Astrocyte of the spinal cord (primary cell): ENCODE measurements at regions not wholly inside any gene's neighbourhood (a gene's known extent, or its start where the extent isn't known, plus 50 kb on each side); places are given as distances from the start of the nearest gene placed in this dataset.
A peak's percentile ranks its signal among the peaks of the same experiment; 100 is the strongest.

Source experiments
- DNase-seq: peaks from one replicate; pipeline ENCODE4 v3.0.0; 2011; ENCODE audit warnings: low read depth, low spot score
- H3K4me3 ChIP-seq: 2 replicates; pipeline ENCODE4 v1.5.1; 2011; ENCODE audit warnings: low read depth, mild to moderate bottlenecking, low read length, moderate library complexity
- in situ Hi-C: cut with HindIII; loops from 2 replicates; pipeline ENCODE4 v1.10.0; 2017; ENCODE audit warnings: low sequenced_read_pairs
- TF ChIP-seq, protein P1 (sequence below): IDR thresholded peaks from 2 replicates; pipeline ENCODE4 v1.5.1; 2012; ENCODE audit warnings: low read depth, mild to moderate bottlenecking, low read length, inconsistent platforms

DNA sequence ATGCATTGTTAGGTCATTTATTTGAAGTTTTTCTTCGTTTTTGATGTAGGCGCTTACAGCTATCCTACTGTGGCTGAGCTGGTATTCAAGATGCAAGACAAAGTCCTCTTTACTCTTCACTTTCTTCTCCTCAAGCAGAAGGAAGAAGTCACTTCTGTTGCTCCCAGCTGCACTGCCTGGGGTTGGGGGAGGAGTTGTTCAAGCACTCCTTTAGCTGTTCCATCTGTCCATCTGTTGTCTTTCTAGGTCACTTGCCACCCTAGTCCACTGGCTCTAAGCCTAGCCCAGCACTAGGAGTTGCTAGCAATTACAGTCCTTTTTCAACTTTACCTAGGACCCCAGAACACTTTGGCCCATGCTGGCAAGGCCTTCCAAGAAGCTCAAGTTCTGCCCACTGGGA lies 200.6 kb upstream of the RBMS1 start:
- in situ Hi-C loops: no loop called here
- H3K4me3 ChIP-seq: no peak overlapping the region
- TF ChIP-seq, protein P1, sequence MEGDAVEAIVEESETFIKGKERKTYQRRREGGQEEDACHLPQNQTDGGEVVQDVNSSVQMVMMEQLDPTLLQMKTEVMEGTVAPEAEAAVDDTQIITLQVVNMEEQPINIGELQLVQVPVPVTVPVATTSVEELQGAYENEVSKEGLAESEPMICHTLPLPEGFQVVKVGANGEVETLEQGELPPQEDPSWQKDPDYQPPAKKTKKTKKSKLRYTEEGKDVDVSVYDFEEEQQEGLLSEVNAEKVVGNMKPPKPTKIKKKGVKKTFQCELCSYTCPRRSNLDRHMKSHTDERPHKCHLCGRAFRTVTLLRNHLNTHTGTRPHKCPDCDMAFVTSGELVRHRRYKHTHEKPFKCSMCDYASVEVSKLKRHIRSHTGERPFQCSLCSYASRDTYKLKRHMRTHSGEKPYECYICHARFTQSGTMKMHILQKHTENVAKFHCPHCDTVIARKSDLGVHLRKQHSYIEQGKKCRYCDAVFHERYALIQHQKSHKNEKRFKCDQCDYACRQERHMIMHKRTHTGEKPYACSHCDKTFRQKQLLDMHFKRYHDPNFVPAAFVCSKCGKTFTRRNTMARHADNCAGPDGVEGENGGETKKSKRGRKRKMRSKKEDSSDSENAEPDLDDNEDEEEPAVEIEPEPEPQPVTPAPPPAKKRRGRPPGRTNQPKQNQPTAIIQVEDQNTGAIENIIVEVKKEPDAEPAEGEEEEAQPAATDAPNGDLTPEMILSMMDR: no peak
- no peak for DNase-seq

DNA sequence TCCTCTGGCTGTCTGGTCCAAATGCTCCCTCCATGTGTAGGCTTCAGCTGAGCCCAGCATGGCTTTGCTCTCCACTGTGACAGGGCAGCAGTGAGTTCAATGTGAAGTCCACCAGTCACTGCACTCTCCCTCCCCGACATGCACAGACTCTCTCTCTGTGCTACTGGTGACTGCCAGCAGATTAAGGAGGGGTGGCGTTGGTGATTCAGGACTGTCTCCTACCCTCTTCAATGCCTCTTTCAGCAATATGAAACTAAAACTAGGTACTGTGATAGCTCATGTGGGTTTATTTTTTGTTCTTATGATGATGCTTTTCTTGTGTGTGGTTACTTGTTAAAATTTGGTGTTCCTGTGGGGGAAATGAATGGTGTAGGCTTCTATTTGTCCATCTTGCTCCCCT lies 201.0 kb upstream of the RBMS1 start:
- in situ Hi-C loops: no loop called here
- no peak for DNase-seq
- H3K4me3 ChIP-seq: no peak overlapping the region
- TF ChIP-seq, protein P1: no peak

DNA sequence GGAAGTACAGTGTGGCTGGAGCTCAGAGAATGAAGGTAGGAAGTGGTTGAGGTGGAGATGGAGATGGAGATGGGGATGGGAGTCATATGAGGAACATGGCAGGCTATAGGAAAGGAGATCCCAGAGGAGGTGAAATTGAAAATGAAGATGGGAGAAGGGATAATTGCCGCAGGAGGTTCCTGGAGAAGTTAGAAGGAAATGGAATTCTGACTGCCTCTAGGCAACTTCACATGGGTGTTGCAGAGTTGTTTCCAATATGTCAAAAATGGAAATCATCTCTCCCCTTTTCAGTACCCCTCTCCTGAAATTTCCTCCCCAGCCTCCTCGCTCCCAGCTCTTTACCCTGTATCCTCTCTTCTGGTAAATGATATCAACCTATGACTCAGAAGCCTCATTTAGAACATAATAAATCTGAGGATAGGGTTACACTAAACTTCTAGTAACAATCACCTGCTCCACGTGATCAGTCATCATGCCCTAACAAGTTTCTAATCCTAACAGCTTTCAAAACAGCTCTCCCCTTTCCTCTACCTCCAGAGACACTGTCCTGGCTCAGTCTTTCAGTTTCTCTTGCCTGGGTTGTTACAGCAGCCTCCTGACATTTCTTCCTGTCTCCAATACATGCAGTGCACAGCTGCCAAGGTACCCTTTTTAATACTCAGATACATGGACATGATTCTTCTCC lies 201.9 kb upstream of the RBMS1 start:
- TF ChIP-seq, protein P1: no peak
- H3K4me3 ChIP-seq: no peak overlapping the region
- in situ Hi-C loops: no loop called here
- peak; percentile 30 for DNase-seq

DNA sequence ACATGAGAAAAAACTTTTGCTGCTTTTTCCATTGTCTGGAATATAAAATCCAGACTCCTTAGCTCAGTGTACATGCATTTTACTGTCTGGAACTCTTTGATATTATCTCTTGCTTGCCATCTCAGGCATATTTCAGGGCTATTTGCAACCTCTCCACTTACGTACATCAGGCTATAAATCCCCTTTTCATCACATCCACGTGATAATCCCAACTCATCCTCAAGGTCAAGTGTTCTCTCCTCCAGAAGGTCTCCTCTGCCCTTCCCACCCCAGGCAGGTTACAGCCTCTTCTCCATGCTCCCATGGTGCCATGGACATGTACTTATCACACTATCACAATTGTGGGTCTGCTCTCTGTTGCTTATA lies 202.5 kb upstream of the RBMS1 start:
- in situ Hi-C loops: no loop called here
- no peak for DNase-seq
- H3K4me3 ChIP-seq: no peak overlapping the region
- TF ChIP-seq, protein P1: no peak

DNA sequence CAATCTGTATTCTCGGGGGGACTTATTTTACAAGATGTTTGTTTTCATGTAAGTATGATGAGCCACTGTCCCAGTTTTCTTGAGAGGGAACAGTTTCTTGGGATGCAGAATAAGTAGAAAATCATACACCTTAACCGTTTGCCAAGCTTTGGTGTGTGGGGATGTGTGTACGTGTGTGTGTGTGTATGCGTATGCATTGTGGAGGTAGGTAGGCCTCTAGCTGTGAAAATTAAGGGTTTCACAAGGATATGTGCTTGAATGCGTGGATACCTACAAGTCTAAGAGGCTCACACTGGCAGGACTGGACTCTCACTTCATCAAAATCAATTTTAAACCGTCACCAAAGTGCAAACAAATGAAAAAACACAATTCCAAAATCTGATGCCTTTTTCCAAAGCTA lies 204.2 kb upstream of the RBMS1 start:
- DNase-seq: no peak
- TF ChIP-seq, protein P1: no peak
- in situ Hi-C loops: no loop called here
- H3K4me3 ChIP-seq: no peak overlapping the region

DNA sequence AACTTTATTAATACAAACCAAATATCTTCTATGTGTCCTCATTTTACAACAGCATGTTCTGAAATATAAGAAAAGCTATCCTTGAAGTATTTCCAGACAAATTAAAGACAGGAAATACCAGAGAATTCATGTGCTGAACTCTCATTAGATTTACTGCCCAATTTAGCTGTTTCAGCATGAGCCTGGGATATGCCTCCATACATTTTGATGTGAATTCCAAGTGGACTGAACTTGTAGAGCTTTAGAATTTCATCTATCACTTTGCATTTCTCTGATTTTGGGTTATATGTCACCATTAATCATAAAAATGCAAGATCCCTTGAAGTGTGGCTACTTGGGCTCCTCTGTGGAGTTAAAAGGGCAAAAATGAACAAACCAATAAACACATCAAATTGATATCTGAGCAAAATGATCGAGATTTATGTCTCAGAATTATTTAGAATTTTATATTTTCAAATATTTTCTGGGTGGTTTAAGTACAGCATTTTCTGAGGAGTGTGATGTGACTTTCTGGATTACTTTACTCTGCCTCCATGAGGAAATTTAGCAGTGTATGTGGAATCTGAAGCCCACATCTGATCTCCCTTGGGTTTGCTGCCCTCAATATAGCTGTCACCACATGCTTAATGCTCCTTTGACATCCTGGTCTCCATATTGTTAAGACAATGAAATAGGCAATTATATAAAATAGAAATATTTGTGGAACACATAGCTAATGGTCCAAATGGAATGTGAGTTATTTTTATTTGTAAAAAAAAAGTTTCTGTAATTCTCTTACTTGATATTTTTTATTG lies 206.6 kb upstream of the RBMS1 start:
- TF ChIP-seq, protein P1: no peak
- no peak overlapping the region for H3K4me3 ChIP-seq
- in situ Hi-C loops: no loop called here
- peak; percentile 14 for DNase-seq
